ENCODE measurements at regions not wholly inside any gene's neighbourhood (a gene's known extent, or its start where the extent isn't known, plus 50 kb on each side); places are given as distances from the start of the nearest gene placed in this dataset.

DNA sequence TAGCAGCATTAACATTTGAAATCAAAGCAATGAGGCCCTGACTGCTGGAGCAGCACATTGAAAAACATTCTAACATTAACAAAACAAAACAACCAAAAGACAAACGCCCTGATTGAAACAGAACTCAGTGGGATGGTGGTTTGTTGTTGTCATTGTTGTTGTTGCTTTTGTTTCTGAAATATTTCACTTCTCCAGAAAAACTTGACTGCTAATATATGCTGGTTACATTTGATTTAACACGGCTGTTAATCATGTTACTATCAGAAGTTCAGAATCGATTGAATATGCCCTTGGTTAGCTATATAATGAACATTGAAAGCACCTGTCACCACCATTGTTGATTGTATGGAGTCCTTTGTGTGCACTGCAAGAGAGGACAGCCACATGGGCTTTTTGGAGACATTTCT lies 790.4 kb upstream of the GALNTL6 start:
- TF ChIP-seq, protein P1, sequence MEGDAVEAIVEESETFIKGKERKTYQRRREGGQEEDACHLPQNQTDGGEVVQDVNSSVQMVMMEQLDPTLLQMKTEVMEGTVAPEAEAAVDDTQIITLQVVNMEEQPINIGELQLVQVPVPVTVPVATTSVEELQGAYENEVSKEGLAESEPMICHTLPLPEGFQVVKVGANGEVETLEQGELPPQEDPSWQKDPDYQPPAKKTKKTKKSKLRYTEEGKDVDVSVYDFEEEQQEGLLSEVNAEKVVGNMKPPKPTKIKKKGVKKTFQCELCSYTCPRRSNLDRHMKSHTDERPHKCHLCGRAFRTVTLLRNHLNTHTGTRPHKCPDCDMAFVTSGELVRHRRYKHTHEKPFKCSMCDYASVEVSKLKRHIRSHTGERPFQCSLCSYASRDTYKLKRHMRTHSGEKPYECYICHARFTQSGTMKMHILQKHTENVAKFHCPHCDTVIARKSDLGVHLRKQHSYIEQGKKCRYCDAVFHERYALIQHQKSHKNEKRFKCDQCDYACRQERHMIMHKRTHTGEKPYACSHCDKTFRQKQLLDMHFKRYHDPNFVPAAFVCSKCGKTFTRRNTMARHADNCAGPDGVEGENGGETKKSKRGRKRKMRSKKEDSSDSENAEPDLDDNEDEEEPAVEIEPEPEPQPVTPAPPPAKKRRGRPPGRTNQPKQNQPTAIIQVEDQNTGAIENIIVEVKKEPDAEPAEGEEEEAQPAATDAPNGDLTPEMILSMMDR (IDR thresholded peaks at IDR 0.05) = no peak
- TF ChIP-seq EP300 (IDR thresholded peaks at IDR 0.05) (no peak), POLR2AphosphoS5 (IDR thresholded peaks at IDR 0.05) (no peak)

Measured in gastroesophageal sphincter (tissue), 3 donors.